Left hindlimb (tissue), 1 donor: ENCODE measurements at regions not wholly inside any gene's neighbourhood (a gene's known extent, or its start where the extent isn't known, plus 50 kb on each side); places are given as distances from the start of the nearest gene placed in this dataset.
A peak's percentile ranks its signal among the peaks of the same experiment; 100 is the strongest.

ENCODE experiments used
- DNase-seq: peaks from one replicate; pipeline ENCODE4 v3.0.0-alpha.2; 2018

GRCh38 chr7:46146454-46147255 lies 225.6 kb upstream of the IGFBP3 start:
- DNase-seq = no peak

GRCh38 chr7:46145412-46145811 lies 224.3 kb upstream of the IGFBP3 start:
- DNase-seq = peak; percentile 50

- no peak for DNase-seq
Measured at GRCh38 chr7:46143949-46144917, 223.2 kb upstream of the IGFBP3 start.

- DNase-seq = no peak
Measured at GRCh38 chr7:46143421-46143820, 222.3 kb upstream of the IGFBP3 start.

- no peak for DNase-seq
Measured at GRCh38 chr7:46139079-46139478, 218.0 kb upstream of the IGFBP3 start.

- no peak for DNase-seq
Measured at GRCh38 chr7:46137725-46138124, 216.7 kb upstream of the IGFBP3 start.

- DNase-seq = no peak
Measured at GRCh38 chr7:46135557-46135956, 214.5 kb upstream of the IGFBP3 start.

GRCh38 chr7:46134795-46135194 lies 213.7 kb upstream of the IGFBP3 start:
- DNase-seq = no peak

GRCh38 chr7:46134385-46134784 lies 213.3 kb upstream of the IGFBP3 start:
- no peak for DNase-seq

- no peak for DNase-seq
Measured at GRCh38 chr7:46133751-46134150, 212.7 kb upstream of the IGFBP3 start.

GRCh38 chr7:46133072-46133471 lies 212.0 kb upstream of the IGFBP3 start:
- DNase-seq = peak; percentile 55

GRCh38 chr7:46131916-46132795 lies 211.1 kb upstream of the IGFBP3 start:
- DNase-seq = peak; percentile 34

GRCh38 chr7:46129831-46130230 lies 208.8 kb upstream of the IGFBP3 start:
- no peak for DNase-seq

- DNase-seq = no peak
Measured at GRCh38 chr7:46127814-46128213, 206.7 kb upstream of the IGFBP3 start.

GRCh38 chr7:46126675-46127300 lies 205.7 kb upstream of the IGFBP3 start:
- no peak for DNase-seq

GRCh38 chr7:46123756-46124343 lies 202.8 kb upstream of the IGFBP3 start:
- DNase-seq = no peak

- DNase-seq = no peak
Measured at GRCh38 chr7:46115410-46115809, 194.3 kb upstream of the IGFBP3 start.

- DNase-seq = no peak
Measured at GRCh38 chr7:46109437-46109836, 188.4 kb upstream of the IGFBP3 start.

- DNase-seq = no peak
Measured at GRCh38 chr7:46108272-46108671, 187.2 kb upstream of the IGFBP3 start.

- no peak for DNase-seq
Measured at GRCh38 chr7:46107610-46108217, 186.6 kb upstream of the IGFBP3 start.

GRCh38 chr7:46100521-46100920 lies 179.4 kb upstream of the IGFBP3 start:
- DNase-seq = no peak
